ENCODE measurements at regions not wholly inside any gene's neighbourhood (a gene's known extent, or its start where the extent isn't known, plus 50 kb on each side); places are given as distances from the start of the nearest gene placed in this dataset.

DNA sequence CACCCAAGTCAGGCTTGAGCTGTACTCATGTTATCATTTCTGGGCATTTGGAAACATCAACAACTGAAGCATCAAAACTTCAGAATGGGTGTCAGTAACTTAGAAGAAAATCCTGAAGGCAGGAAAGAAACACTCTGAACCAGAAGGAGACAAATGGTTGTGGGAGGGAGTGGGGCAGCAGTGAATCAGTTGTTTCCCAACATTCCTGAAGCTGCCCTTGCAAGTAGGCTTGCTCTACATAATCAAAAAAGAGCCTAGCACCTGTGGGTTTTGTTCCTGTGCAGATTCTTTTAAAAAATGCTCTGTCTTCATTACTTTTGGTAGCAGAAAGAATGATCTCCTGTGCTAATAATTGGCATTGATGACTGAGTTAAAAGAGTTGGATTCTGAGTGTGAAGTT is 424.2 kb upstream of the GRIA1 start:
- no peak for FAIRE-seq
- no peak for DNase-seq (ENCODE audit: insufficient read length)
- TF ChIP-seq TAF1 (IDR thresholded peaks at IDR 0.05; ENCODE audit: borderline replicate concordance, low read depth, low read length) (no peak), POLR2A (IDR thresholded peaks at IDR 0.05; ENCODE audit: low read depth, low read length) (no peak), POLR2AphosphoS5 (IDR thresholded peaks at IDR 0.05; ENCODE audit: low read depth, low read length) (no peak)

DNA sequence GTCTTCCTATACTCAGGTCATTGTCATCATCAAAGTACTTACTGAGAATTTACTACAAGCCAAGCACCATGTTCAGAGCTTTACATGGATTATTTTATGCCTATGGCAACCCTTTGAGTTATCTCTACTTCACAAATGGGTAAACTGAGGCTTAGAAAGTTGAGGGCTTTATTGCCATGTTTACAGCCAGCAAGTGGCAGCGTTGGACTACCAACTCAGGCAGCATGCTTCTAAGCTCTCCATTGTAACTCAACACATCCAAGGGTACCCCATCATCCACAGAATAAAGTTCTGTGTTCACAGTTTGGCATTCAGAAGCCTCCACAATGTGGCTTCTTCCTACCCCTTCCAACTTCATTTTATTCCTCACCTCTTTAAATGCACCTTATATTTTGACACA is 422.6 kb upstream of the GRIA1 start:
- no peak for FAIRE-seq
- no peak for TF ChIP-seq POLR2A (IDR thresholded peaks at IDR 0.05; ENCODE audit: low read depth, low read length)
- TF ChIP-seq POLR2AphosphoS5 (IDR thresholded peaks at IDR 0.05; ENCODE audit: low read depth, low read length) = no peak
- no peak for TF ChIP-seq TAF1 (IDR thresholded peaks at IDR 0.05; ENCODE audit: borderline replicate concordance, low read depth, low read length)

DNA sequence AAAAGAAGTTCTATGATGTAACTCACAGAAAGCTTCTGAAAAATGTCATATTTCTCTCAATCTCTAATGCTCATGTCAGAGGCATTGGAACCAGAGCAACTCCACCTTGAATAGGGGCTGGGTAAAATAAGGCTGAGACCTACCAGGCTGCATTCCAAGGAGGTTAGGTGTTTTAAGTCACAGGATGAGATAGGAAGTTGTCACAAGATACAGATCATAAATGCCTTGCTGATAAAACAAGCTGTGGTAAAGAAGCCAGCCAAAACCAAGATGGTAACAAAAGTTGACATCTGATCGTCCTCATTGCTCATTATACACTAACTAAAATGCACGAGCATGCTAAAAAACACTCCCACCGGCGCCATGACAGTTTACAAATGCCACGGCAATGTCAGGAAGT is 411.1 kb upstream of the GRIA1 start:
- DNase-seq (ENCODE audit: insufficient read length) = no peak
- TF ChIP-seq POLR2A (IDR thresholded peaks at IDR 0.05; ENCODE audit: low read depth, low read length) (no peak), TAF1 (IDR thresholded peaks at IDR 0.05; ENCODE audit: borderline replicate concordance, low read depth, low read length) (no peak), POLR2AphosphoS5 (IDR thresholded peaks at IDR 0.05; ENCODE audit: low read depth, low read length) (no peak)
- FAIRE-seq = no peak

More for the DNA sequence above, 422.6 kb upstream of the GRIA1 start:
- DNase-seq (ENCODE audit: insufficient read length) = no peak

DNA sequence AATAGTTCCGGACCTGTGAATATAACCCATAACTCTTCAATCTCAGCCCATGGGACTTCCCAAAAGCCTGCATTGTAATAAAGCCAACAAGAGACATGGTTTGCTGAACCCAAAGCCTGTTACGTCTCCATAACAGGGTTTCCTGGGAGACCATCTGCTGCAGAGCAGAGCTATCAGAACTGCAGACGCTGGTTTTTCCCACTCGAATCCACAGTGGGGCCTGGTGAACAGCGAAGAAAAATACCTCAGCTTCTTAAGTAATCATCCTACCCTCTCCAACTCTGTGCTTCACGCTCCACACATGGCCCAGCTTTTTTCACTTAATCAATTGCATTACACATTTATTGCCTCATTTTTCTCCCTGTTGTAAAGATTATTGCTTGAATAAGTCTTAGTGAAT is 409.5 kb upstream of the GRIA1 start:
- FAIRE-seq (no peak), DNase-seq (ENCODE audit: insufficient read length) (no peak)
- no peak for TF ChIP-seq POLR2A (IDR thresholded peaks at IDR 0.05; ENCODE audit: low read depth, low read length)
- TF ChIP-seq TAF1 (IDR thresholded peaks at IDR 0.05; ENCODE audit: borderline replicate concordance, low read depth, low read length) = no peak
- no peak for TF ChIP-seq POLR2AphosphoS5 (IDR thresholded peaks at IDR 0.05; ENCODE audit: low read depth, low read length)

DNA sequence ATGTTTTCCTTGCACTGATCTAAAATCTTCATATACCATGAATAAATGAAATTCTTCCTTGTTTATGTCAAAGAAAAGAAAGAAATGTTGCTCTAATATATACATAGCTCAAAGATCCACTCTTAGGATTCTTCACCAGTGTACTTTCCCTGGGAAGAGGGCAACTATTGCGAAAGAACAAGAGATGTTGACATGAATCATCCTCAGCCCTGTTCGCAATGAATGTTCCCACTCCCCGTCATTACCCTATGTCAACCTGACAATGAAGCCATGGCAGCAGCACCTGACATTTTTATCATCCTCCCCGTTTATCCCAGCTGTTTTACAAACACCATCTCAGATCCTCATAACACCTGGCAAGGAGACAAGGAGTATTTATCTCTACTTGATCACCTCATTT is 409.1 kb upstream of the GRIA1 start:
- DNase-seq (ENCODE audit: insufficient read length) (no peak), FAIRE-seq (no peak)
- TF ChIP-seq POLR2AphosphoS5 (IDR thresholded peaks at IDR 0.05; ENCODE audit: low read depth, low read length) (no peak), POLR2A (IDR thresholded peaks at IDR 0.05; ENCODE audit: low read depth, low read length) (no peak), TAF1 (IDR thresholded peaks at IDR 0.05; ENCODE audit: borderline replicate concordance, low read depth, low read length) (no peak)

DNA sequence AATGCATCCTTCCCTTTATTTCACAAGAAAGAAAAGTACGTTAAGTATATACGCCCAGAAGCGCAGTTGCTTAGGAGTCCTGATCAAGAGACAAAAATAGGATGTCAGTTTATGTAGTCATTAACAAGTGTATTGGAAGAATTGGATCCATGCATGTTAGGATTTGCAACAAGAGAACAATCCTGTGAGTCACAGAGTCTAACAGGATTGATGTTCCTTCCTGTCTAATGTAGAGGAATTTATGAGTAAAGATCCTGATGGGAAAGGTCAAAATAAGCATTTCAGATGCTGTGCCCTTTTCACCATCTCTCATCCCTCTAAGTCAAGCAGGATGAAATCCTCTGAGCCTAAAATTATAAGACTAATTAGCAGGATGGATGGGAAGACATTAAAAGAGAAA is 406.0 kb upstream of the GRIA1 start:
- FAIRE-seq = no peak

DNA sequence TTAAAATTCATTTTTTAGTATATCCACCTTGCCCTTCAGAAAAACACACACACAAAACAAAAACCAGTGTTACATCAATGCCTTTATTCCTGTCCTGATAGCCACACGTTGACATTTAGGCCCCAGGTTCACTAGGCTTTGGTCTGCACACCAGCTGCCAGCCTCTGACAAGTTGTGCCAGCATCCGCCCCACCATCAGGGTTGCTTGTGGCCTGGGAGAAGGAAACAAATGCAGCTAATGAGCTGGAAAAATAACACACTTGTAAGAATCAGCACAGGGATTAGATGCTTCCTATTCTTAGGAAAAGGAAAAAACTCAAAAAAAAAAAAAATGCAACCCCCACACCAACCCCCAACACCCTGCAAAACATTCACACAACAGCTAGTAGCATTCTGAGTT is 404.0 kb upstream of the GRIA1 start:
- no peak for DNase-seq (ENCODE audit: insufficient read length)
- FAIRE-seq = no peak
- TF ChIP-seq POLR2AphosphoS5 (IDR thresholded peaks at IDR 0.05; ENCODE audit: low read depth, low read length) = no peak
- TF ChIP-seq TAF1 (IDR thresholded peaks at IDR 0.05; ENCODE audit: borderline replicate concordance, low read depth, low read length) = no peak
- TF ChIP-seq POLR2A (IDR thresholded peaks at IDR 0.05; ENCODE audit: low read depth, low read length) = no peak

More for the DNA sequence above, 406.0 kb upstream of the GRIA1 start:
- TF ChIP-seq TAF1 (IDR thresholded peaks at IDR 0.05; ENCODE audit: borderline replicate concordance, low read depth, low read length) (no peak), POLR2A (IDR thresholded peaks at IDR 0.05; ENCODE audit: low read depth, low read length) (no peak), POLR2AphosphoS5 (IDR thresholded peaks at IDR 0.05; ENCODE audit: low read depth, low read length) (no peak)
- no peak for DNase-seq (ENCODE audit: insufficient read length)

DNA sequence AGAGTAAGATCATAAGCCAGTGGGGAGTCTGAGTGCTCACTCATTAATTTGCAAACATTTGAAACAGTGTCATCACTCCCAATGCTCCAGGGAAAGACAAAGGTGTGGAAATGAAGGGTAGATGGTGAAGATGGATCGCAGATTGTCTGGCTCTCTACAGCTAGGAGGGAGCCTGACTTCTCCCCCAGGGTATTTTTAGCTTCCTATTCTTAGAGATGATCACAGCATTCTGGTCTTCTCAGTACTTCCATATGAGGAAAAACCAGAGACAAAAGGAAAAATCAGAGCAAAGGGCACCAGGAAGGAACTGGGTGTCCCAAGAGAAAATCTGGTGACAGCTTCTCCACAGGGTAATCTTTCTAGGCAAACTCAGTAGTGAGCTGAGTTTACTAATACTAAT is 401.9 kb upstream of the GRIA1 start:
- FAIRE-seq = no peak
- no peak for DNase-seq (ENCODE audit: insufficient read length)
- TF ChIP-seq TAF1 (IDR thresholded peaks at IDR 0.05; ENCODE audit: borderline replicate concordance, low read depth, low read length) (no peak), POLR2A (IDR thresholded peaks at IDR 0.05; ENCODE audit: low read depth, low read length) (no peak)

DNA sequence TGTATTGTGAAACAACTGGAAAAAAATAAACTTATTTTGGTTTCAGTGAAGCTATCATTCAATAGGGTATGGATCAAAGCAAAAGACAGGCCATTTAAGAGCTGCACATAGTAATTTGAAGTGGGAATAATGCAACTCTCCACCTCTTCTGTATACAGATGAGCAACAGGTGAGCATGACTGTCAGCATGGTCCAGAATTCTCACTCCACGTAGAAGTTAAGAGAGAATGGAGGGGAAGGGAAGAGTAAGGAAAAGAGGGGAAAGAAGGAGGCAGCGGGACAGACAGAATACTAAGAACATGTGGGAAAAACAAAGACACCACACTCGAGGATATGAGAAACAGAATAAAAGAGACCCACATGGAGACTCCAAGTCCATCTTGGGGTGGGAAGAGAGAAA is 396.1 kb upstream of the GRIA1 start:
- TF ChIP-seq TAF1 (IDR thresholded peaks at IDR 0.05; ENCODE audit: borderline replicate concordance, low read depth, low read length) (no peak), POLR2AphosphoS5 (IDR thresholded peaks at IDR 0.05; ENCODE audit: low read depth, low read length) (no peak), POLR2A (IDR thresholded peaks at IDR 0.05; ENCODE audit: low read depth, low read length) (no peak)
- DNase-seq (ENCODE audit: insufficient read length) (no peak), FAIRE-seq (no peak)

DNA sequence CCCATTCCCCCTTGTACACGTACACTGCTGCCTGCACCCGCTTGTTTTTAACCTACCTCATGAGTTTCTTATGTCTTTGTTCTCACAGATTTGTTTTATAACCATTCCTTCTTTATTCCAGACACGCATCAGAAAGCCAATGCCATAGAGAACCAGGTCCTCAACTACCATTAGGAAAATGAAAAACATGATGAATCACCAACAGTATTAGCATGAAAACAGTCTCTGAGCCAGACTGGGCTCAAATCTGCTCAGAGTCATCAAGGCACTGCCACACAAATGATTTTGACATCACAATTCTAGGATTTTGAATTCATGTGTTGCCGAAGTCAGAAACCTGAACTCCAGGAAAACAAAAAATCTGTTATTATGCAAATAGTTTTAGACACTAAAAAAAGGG is 394.1 kb upstream of the GRIA1 start:
- no peak for FAIRE-seq
- no peak for TF ChIP-seq POLR2AphosphoS5 (IDR thresholded peaks at IDR 0.05; ENCODE audit: low read depth, low read length)
- DNase-seq (ENCODE audit: insufficient read length) = no peak

DNA sequence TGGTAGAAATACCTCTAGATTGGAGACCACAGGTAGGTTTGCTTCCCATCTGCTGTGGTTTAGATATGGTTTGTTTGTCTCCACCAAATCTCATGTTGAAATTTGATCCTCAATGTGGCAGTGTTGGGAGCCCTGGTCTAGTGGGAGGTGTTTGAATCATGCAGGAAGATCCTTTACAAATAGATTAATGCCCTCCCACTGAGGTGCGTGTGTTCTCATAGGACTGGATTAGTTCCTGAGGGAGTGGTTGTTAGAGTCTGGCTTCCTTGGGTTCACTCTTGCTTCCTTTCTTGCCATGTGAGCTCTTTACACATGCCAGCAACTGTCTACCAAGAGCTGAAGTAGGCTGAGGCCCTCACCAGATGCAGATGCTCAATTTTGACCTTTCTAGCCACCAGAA is 391.1 kb upstream of the GRIA1 start:
- DNase-seq (ENCODE audit: insufficient read length) (no peak), FAIRE-seq (no peak)
- TF ChIP-seq TAF1 (IDR thresholded peaks at IDR 0.05; ENCODE audit: borderline replicate concordance, low read depth, low read length) (no peak), POLR2AphosphoS5 (IDR thresholded peaks at IDR 0.05; ENCODE audit: low read depth, low read length) (no peak), POLR2A (IDR thresholded peaks at IDR 0.05; ENCODE audit: low read depth, low read length) (no peak)

DNA sequence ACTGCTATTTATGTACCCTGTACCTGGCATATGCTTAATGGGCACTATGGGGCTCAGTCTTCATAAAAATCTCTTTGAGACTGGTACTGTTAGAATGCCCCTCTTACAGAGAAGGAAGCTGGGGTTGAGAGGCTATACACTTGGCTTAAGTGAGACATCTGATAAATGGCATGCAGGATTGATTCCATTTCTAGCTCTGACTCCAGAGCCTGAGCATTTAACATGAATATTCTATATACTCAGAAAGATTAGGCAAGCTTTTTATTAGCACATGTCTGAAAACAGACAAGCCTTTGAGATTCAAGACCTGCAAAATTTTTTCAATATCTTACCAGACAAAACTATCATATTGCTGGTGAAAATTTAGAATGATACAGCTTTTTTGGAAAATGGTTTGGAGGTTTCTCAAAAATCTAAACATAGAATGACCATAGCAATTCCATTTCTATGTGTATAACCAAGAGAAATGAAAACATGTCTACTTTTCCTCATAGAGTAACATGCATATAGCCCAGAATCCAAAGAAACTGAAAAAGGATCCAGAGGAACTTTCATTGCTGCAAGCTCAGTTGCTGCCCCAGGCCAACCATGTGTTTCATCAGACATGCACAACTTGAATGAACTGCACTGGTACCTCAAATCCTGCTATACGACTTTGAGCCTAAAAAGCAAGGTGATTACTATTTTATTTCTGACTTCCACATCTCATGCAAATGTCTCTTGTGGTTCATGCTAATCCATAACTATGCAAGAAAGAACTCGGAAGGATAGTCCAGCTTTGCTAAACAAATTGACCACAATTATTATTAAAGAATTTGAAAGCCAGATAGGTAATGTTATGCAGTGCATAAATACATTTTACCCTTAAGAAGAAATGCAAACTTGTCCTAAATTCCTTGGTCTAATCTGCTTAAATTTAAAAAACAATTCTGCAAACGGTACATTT is 389.0 kb upstream of the GRIA1 start:
- no peak for FAIRE-seq
- no peak for DNase-seq (ENCODE audit: insufficient read length)
- no peak for TF ChIP-seq POLR2A (IDR thresholded peaks at IDR 0.05; ENCODE audit: low read depth, low read length)
- no peak for TF ChIP-seq TAF1 (IDR thresholded peaks at IDR 0.05; ENCODE audit: borderline replicate concordance, low read depth, low read length)
- no peak for TF ChIP-seq POLR2AphosphoS5 (IDR thresholded peaks at IDR 0.05; ENCODE audit: low read depth, low read length)
